HG02571 (cell line): ENCODE measurements at regions not wholly inside any gene's neighbourhood (a gene's known extent, or its start where the extent isn't known, plus 50 kb on each side); places are given as distances from the start of the nearest gene placed in this dataset.
"Not testable (repeated sequence)": the region's sequence is repeated elsewhere in the genome, so short reads cannot be mapped to it uniquely, and the experiment has no call there.

Experiments used
- ATAC-seq: cut with Tn5 transposase; IDR thresholded peaks from one replicate; pipeline ENCODE4 v1.9.1; 2021; ENCODE audit warnings: mild to moderate bottlenecking, moderate library complexity; ENCODE audit not compliant: unreplicated experiment

GRCh38 chr7:25686493-25686892, 458.2 kb upstream of the NPVF start:
- no peak for ATAC-seq

DNA sequence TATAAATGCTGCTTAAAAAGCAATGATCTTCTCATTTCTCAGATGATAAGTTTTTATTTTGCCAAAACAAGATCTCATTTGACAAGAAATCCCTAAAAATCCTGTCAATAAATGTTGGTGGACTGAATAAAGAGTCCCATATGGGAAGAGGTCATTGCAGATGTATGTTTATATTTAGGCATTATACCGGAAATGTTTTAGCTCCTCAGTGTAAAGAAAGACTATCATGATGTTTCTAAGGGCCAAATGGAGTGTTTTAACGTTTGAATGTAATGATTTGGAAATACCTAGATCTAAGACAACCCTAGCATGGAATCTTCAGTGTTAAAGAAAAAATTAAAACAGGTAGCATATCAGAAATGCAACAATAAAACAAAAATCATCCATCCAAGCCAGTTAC, 457.8 kb upstream of the NFE2L3 start:
- ATAC-seq, result no peak

DNA sequence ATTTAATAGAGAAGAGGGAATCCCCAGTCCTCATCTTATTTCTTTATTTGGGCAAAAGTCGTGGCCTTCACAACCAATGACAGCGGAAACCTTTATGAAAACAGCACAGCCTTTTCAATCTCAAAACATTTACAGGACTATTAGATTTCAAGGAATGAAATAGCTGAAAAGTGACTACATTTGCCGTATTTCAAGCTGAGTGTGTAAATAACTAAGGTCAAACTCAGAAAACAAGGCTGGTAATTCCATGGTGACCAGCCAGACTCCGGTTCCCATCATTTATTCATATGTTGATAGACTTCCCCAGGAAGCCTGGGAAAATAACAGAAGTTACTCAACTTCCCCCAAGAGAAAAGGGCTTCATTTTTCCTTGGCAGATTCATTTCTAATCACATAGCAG, 457.3 kb upstream of the NFE2L3 start:
- ATAC-seq, result no peak

- ATAC-seq, result no peak
These were observed 455.4 kb upstream of the NFE2L3 start for GRCh38 chr7:25696571-25696970.

DNA sequence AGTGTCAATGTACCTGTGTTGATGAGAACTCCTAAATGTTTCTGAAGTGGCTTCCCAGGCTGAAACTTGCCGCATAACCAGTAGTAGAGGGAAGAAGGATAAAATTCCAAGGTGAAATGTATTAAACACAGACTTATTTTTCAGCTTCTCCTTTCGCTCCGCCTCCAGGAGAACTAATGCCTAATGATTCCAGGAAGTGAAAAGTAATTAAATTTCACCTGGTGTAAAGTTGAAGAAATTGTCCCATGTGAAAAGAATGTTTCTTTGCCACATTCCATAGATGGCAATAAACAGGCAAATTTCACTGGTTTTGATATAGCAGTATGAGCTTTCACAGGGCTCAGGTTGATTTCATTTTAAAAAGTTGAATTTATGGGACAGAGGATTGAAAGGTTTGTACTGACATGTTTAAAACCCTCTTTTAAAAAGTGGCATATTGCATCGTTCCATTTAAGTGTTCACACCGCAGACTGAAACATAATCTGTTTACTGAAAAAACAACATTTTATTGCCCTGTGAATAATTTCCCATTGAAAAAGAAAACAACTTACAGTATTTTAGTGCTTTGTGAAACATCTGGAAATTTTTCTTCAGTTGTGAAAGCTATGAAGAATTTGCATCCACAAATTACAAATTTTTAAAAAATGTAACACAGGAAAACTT, 453.4 kb upstream of the NFE2L3 start:
- ATAC-seq, result no peak

DNA sequence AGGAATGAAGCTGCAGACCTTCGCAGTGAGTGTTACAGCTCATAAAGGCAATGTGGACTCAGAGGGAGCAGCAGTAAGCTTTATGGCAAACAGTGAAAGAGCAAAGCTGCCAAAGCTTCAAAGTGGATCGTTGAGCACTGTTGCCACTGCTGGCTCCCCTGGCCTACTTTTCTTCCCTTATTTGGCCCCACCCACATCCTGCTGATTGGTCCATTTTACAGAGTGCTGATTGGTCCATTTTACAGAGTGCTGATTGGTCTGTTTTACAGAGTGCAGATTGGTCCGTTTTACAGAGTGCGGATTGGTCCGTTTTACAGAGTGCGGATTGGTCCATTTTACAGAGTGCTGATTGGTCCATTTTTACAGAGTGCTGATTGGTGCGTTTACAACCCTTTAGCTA, 451.9 kb upstream of the NFE2L3 start:
- not testable (repeated sequence) for ATAC-seq

DNA sequence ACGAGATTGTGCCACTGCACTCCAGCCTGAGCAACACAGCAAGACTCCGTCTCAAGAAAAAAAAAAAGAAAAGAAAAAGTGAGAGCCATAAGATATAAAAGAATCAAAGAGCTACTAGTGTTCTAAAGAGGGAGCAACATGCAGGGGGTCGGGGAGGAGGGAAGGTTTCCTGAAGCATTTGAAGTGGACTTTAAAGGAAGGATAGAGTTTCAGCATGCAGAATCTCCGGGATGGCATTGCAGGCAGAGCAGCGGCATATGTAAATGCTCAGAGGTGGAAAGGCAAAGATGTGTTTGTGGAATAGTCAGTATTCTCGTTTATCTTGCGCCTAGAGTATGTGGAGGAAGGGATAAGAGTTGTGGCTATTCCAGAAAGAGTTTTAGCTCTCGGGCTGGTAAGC, 447.6 kb upstream of the NFE2L3 start:
- no peak for ATAC-seq

- no peak for ATAC-seq
These were observed 445.2 kb upstream of the NFE2L3 start for GRCh38 chr7:25706764-25707163.

DNA sequence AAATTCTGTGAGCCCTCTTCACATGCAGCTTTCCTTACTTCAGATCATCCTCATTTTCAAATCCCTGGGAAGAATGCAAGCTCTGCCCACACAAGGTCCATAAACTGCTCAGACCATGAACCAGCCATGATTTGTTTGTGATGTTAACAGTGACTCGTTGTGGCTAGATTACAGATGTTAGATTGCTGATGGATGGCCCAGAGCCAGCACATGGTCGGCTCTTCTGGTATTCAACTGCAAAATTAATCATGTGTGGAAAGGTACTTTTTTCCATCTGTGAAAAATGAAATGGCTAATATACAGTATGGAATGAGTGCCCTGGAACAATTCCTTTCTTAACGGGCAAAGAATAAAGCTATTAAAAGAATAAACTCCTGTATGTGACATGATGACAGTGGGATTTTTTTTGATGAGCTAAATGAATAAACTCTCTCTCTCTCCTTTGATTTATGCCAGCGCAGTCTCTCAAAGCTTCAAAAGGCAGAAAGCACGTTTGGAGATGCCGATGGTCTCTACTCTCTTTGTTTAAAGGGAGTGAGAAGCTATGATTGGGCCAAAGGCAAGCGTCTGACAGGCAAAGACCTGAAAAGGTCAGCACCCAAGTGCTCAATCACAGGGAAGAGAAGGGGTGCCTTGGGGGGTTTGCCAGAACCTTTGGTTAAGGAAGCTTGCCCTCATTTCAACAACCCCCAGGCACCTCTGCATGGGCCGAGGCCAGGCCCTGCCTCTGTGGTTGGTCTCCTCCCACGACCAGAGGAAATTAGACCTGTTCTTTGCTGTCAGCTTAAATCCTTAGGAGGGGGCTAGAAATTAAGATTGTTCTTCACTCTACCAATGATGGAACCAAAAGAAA, 444.0 kb upstream of the NFE2L3 start:
- ATAC-seq, result no peak

DNA sequence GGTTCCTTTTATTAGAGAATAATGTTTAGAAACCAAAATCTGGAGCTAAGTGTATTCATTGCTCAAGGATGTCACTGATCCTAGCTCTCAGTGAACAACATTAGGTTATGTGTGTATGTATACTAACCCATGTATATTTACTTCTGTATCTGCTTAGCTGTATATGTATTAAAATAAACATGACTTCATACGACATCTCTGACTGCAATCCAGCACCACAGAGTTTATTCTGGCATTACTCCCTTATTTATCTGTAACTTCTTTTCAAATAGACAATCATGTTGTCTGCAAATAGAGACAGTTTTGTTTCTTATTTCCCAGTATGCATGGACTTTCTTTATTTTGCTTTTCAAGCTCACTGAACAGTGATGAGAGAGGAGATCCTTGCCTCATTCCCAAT, 441.0 kb upstream of the NFE2L3 start:
- ATAC-seq, result no peak

DNA sequence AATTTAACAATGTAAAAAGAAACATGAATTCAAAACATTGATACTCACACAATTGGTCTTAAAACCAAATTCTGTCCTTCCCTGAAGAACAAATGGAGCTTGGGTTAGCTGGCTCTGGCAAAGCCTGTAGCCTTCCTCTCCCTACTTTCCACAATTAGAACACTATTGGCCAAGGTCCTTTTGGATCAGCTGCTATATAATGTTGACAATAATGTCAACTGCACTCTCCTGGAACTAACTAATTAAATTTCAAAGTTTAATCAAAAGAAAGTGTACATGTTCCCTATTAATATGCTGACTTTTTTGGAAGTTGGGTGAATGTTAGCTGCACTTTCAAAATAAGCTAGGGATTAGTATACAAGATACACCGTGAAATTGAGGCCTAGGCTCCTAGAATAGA, 440.1 kb upstream of the NFE2L3 start:
- no peak for ATAC-seq

DNA sequence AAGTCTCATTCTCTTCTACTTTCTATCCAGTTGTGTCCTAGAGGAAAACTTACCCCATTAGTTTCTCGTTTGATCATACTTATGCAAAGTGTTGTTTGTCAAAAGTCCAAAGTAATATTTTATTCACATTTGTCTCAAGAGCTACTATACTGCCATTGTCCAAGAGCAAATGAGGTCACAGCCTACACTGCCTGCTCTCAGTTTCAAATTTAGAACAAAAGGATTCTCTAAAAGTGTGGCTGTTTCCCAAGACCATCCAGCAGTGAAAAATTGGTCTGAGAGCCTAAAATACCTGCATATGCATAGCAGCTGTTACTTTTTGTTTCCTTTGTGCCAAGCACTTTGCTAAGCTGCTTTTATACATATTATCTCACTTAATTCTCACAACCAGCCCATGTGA, 439.5 kb upstream of the NFE2L3 start:
- no peak for ATAC-seq

GRCh38 chr7:25714013-25714412, 438.0 kb upstream of the NFE2L3 start:
- no peak for ATAC-seq

- ATAC-seq, result no peak
These were observed 435.6 kb upstream of the NFE2L3 start for GRCh38 chr7:25716421-25716820.

DNA sequence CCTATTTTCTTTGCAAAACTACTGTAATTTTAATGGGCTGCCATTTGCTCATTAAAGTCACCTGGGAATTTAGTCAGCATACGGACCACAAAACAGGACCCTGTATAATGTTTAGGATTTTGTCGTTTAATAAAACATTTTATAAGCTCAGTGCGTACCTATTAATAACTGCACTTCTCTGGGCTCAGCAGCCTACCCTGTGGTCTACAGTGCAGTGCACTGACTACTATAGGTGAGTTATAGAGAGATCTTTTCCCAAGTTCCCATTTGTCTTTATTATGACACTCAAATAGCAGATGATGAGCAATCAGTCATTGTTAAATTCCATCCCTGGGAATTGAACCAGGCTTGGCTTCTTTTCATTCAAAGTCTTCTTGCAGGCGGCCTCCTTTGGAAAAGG, 433.4 kb upstream of the NFE2L3 start:
- no peak for ATAC-seq

- no peak for ATAC-seq
These were observed 432.7 kb upstream of the NFE2L3 start for GRCh38 chr7:25719190-25719896.

DNA sequence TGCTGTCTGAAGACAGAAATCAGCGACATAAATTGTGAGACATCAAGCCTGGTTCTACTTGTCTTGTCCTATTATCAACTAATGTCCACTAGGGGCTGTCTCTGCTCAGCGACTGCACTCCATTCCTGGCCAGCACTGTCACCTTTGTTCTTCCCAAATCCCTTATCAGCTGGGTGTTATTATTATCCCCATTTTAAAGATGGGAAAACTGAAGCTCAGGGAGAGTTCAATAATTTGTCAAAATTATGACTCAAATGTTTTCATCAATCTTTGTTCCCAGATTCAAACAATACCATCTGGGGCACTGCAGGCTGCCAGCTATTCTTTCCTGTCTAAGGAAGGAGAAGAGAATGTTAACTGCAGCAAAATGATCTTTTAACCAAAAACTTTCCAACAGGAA, 431.6 kb upstream of the NFE2L3 start:
- ATAC-seq, result no peak

DNA sequence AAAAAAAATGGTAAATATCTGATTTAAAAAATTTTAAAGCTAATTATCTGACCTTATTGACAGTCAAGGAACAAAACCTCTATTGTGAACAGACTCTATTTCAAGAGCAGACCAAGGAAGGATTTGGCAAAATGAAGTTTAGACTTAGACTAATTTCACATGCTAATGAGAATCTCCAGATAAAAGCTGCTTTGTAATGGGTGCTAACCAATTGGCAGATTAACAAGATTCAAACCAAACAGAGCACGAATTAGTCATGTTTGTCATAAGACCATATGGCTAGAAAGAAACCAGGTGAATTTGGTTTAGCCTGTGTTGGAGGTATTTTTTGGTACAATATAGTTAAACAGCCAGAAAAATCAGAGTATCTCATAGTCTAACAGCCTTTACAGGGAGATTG, 429.1 kb upstream of the NFE2L3 start:
- no peak for ATAC-seq

GRCh38 chr7:25725451-25725850, 426.5 kb upstream of the NFE2L3 start:
- ATAC-seq, result no peak

DNA sequence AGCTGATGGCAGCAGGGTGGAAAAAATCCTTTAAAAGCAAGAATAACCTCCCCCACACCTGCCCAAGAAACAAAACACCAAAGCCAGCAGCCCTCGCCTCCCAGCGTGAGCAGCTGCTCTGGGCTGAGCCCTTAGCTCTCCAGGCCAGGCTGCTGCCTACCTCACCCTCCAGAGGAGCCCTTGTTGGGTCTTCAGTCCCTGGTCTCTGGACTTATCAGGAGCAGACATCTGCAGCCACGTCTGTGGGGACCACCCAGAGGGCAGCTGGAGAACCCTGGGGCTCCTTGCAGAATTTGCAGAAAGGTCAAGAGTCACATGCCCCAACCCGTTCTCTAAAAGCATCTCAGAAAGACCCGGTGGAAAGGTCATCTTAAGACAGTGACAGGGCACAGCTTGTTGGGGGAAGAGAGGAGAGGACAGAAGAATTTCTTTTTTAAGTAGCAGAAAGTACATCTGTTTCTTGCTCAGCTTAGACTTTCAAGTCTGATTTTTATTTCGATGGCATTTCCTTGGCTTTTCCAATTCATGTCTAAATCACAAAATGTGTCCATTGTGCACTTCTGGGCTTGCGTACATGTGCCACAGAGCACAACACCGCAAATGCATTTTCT, 425.7 kb upstream of the NFE2L3 start:
- no peak for ATAC-seq

DNA sequence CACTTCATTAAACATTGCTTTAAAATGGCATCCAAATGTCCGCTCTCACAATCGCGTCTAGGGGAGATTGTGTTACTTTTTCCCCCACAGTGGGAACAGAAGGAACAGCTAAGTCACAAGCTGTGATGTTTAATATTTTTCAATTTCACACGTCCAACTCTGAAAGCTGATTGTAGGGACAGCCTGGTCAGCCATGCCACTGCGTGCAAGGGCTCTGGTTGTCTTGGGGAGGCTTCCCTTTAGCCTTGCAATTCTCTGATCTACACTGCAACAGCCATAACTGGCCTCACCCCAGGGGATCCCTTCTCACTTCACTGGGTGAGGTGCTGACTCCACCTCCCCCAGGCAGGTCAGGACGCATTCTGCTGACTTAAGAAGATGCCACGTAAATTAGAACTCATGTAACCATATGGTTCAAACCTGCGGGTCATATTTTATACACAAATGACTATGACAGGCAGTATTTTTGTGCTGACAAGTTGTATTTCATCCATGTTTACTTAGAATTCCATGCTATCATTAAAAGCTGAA, 425.2 kb upstream of the NFE2L3 start:
- no peak for ATAC-seq
